Parathyroid adenoma (tissue), 2 donors: ENCODE measurements at regions not wholly inside any gene's neighbourhood (a gene's known extent, or its start where the extent isn't known, plus 50 kb on each side); places are given as distances from the start of the nearest gene placed in this dataset.
"Not testable (repeated sequence)": the region's sequence is repeated elsewhere in the genome, so short reads cannot be mapped to it uniquely, and the experiment has no call there.

Experiments
- H2AFZ ChIP-seq: fragments of 300-600 bp; sonication (generic); one replicate; pipeline ENCODE4 v1.7.0; 2017; ENCODE audit warnings: antibody characterized with exemption, mild to moderate bottlenecking
- H3K27ac ChIP-seq: fragments of 300-600 bp; sonication (generic); one replicate; pipeline ENCODE4 v1.7.0; 2017
- H3K27me3 ChIP-seq: fragments of 300-600 bp; sonication (generic); one replicate; pipeline ENCODE4 v1.7.0; 2017; ENCODE audit warnings: low read length; ENCODE audit not compliant: control insufficient read depth, insufficient read depth
- H3K36me3 ChIP-seq: fragments of 300-600 bp; sonication (generic); one replicate; pipeline ENCODE4 v1.7.0; 2017; ENCODE audit warnings: low read length; ENCODE audit not compliant: control insufficient read depth, insufficient read depth
- H3K4me1 ChIP-seq: fragments of 300-600 bp; sonication (generic); one replicate; pipeline ENCODE4 v1.7.0; 2017; ENCODE audit warnings: control low read depth
- H3K4me2 ChIP-seq: fragments of 300-600 bp; sonication (generic); one replicate; pipeline ENCODE4 v1.7.0; 2017; ENCODE audit warnings: low read length
- H3K4me3 ChIP-seq: fragments of 300-600 bp; sonication (generic); one replicate; pipeline ENCODE4 v1.7.0; 2017; ENCODE audit warnings: low read depth, low read length
- H3K79me2 ChIP-seq: fragments of 300-600 bp; sonication (generic); one replicate; pipeline ENCODE4 v1.7.0; 2017; ENCODE audit warnings: control low read depth
- H3K9ac ChIP-seq: fragments of 300-600 bp; sonication (generic); one replicate; pipeline ENCODE4 v1.7.0; 2017; ENCODE audit warnings: mild to moderate bottlenecking
- H3K9me3 ChIP-seq: fragments of 300-600 bp; sonication (generic); one replicate; pipeline ENCODE4 v1.7.0; 2017; ENCODE audit warnings: low read length; ENCODE audit not compliant: control insufficient read depth
- TF ChIP-seq, protein P1 (sequence below): fragments of 300-600 bp; sonication (generic); IDR thresholded peaks from one replicate; pipeline ENCODE4 v1.7.0; 2017; ENCODE audit warnings: antibody characterized with exemption, mild to moderate bottlenecking
- donor health status: primary hyperparathyroidism.

DNA sequence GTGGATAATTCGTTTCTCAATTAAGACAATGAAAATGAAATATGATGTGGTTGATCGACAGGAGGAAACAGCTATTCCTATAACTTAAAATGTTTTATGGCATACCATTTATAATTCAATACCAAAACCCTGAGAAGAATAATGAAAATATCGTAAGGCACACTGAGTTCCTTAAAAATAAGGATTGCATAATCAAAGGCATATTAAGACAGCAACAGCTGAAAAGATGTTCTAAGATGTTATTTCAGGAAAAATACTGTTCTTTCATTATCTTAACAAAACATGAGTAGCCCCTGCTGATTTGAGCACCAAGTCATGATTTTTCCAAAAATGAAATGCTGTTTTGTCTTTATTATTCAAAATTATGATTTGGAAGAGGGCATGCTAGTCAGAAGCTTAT lies 189.4 kb upstream of the ALG10 start:
- Histone ChIP-seq H3K9ac (no peak overlapping the region), H3K79me2 (no peaks in the 10 kb centered on the region), H3K4me2 (no peak overlapping the region), H2AFZ (no peak overlapping the region), H3K4me1 (no peaks in the 10 kb centered on the region), H3K27me3 (no peaks in the 10 kb centered on the region), H3K4me3 (no peak overlapping the region), H3K36me3 (no peaks in the 10 kb centered on the region), H3K9me3 (no peaks in the 10 kb centered on the region), H3K27ac (no peak overlapping the region)
- TF ChIP-seq, protein P1, sequence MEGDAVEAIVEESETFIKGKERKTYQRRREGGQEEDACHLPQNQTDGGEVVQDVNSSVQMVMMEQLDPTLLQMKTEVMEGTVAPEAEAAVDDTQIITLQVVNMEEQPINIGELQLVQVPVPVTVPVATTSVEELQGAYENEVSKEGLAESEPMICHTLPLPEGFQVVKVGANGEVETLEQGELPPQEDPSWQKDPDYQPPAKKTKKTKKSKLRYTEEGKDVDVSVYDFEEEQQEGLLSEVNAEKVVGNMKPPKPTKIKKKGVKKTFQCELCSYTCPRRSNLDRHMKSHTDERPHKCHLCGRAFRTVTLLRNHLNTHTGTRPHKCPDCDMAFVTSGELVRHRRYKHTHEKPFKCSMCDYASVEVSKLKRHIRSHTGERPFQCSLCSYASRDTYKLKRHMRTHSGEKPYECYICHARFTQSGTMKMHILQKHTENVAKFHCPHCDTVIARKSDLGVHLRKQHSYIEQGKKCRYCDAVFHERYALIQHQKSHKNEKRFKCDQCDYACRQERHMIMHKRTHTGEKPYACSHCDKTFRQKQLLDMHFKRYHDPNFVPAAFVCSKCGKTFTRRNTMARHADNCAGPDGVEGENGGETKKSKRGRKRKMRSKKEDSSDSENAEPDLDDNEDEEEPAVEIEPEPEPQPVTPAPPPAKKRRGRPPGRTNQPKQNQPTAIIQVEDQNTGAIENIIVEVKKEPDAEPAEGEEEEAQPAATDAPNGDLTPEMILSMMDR = no peak

DNA sequence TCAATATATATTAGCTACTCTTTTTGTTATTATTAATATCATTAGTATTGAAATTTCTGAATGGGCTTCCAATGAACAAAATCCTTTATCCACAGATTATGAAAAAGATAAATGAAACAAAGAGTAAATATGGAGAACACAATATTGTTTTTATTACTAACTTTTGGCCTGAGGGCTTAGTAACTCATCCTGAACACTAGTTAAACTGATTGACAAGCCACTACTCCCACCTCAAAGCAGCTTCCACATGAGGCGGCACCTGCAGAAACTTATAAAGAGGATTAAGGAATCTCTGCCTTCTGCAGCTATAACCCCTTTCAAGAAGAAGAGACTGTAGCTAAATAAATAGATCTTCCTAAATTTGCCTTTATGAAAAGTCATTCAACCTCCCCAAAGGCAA lies 187.6 kb upstream of the ALG10 start:
- H3K27me3 ChIP-seq = no peaks in the 10 kb centered on the region
- TF ChIP-seq, protein P1 = no peak
- H3K36me3 ChIP-seq = no peaks in the 10 kb centered on the region
- no peak overlapping the region for H3K9ac ChIP-seq
- no peaks in the 10 kb centered on the region for H3K79me2 ChIP-seq
- H3K4me2 ChIP-seq = no peak overlapping the region
- H2AFZ ChIP-seq = no peak overlapping the region
- H3K9me3 ChIP-seq = no peaks in the 10 kb centered on the region
- no peak overlapping the region for H3K27ac ChIP-seq
- no peak overlapping the region for H3K4me3 ChIP-seq
- no peaks in the 10 kb centered on the region for H3K4me1 ChIP-seq

DNA sequence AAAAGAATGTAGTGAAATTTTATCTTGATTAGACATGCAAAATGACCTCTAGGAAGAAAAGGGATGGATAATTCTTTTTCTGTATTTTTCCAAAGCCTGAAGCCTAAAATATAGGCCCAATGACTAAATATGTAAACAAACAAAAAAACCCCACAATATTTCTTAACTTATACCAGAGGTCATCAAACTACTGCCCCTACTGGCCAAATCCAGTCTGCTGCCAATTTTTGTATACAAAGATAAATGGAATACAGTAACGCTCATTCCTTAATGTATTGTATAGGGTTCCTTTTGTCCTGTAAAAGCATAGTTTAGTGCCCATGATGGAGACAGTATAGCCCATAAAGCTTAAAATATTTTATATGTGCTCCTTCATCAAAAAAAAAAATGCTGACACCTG lies 145.7 kb upstream of the ALG10 start:
- H3K27ac ChIP-seq = no peak overlapping the region
- H3K27me3 ChIP-seq = no peaks in the 10 kb centered on the region
- no peak overlapping the region for H3K4me3 ChIP-seq
- H3K9ac ChIP-seq = no peak overlapping the region
- H3K79me2 ChIP-seq = no peaks in the 10 kb centered on the region
- no peaks in the 10 kb centered on the region for H3K9me3 ChIP-seq
- no peaks in the 10 kb centered on the region for H3K36me3 ChIP-seq
- TF ChIP-seq, protein P1 = no peak
- no peak overlapping the region for H2AFZ ChIP-seq
- H3K4me2 ChIP-seq = no peak overlapping the region
- H3K4me1 ChIP-seq = no peaks in the 10 kb centered on the region

DNA sequence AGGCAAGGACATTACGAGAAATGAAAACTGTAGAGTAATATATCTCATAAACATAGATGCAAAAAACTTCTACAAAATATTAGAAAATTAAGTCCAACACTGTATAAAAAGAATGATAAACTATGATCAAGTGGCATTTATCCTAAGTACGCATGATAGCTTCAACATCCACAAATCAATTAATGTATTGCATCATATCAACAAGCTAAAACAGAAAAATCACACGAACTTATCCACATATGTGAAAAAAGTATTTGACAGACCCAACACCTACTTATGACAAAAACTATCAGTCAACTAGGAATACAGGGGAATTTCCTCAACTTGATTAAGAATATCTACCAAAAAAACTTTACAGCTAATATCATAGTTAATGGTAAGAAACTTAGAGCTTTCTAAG lies 129.9 kb upstream of the ALG10 start:
- TF ChIP-seq, protein P1 = no peak
- no peak overlapping the region for H2AFZ ChIP-seq
- H3K9ac ChIP-seq = no peak overlapping the region
- no peak overlapping the region for H3K27ac ChIP-seq
- H3K4me2 ChIP-seq = no peak overlapping the region
- no peaks in the 10 kb centered on the region for H3K79me2 ChIP-seq
- no peaks in the 10 kb centered on the region for H3K36me3 ChIP-seq
- H3K27me3 ChIP-seq = no peaks in the 10 kb centered on the region
- no peaks in the 10 kb centered on the region for H3K4me1 ChIP-seq
- H3K9me3 ChIP-seq = no peaks in the 10 kb centered on the region
- no peak overlapping the region for H3K4me3 ChIP-seq

DNA sequence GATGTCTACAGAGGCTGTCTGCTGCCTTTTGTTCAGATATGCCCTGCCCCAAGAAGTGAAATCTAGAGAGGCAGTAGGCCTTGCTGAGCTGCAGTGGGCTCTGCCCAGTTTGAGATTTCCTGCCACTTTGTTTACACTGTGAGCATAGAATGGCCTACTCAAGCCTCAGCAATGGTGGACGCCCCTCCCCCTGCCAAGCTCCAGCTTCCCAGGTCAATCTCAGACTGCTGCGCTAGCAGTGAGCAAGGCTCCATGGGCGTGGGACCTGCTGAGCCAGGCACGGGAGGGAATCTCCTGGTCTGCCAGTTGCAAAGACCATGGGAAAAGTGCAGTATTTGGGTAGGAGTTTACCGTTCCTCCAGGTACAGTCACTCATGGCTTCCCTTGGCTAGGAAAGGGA lies 101.8 kb upstream of the ALG10 start:
- H3K9me3 ChIP-seq, H3K4me2 ChIP-seq, H3K4me1 ChIP-seq, H3K79me2 ChIP-seq, H3K27me3 ChIP-seq, H3K36me3 ChIP-seq, H2AFZ ChIP-seq, H3K9ac ChIP-seq, H3K4me3 ChIP-seq, H3K27ac ChIP-seq: not testable (repeated sequence)
